GM23338 (cell line): ENCODE measurements at regions not wholly inside any gene's neighbourhood (a gene's known extent, or its start where the extent isn't known, plus 50 kb on each side); places are given as distances from the start of the nearest gene placed in this dataset.

Experiments used
- ATAC-seq: fragments of 200-7000 bp; cut with Tn5 transposase; 3 replicates; pipeline ENCODE4 v1.9.1; 2020
- DNase-seq: peaks from one replicate; pipeline ENCODE4 v3.0.0-alpha.2; 2015; ENCODE audit warnings: low spot score
- H2AFZ ChIP-seq: fragments of 200-600 bp; sonication (generic); 2 replicates; pipeline ENCODE4 v1.8.0; 2016; ENCODE audit warnings: antibody characterized with exemption, mild to moderate bottlenecking, moderate library complexity
- H3F3A ChIP-seq: fragments of 200-600 bp; sonication (generic); replicated peaks from 2 replicates; pipeline ENCODE4 v1.8.0; 2017; ENCODE audit warnings: antibody characterized with exemption, mixed run types, low read depth
- H3K27ac ChIP-seq: fragments of 200-600 bp; sonication (generic); 2 replicates; pipeline ENCODE4 v1.6.1; 2016; ENCODE audit warnings: low read depth
- H3K27me3 ChIP-seq: fragments of 200-600 bp; sonication (generic); 2 replicates; pipeline ENCODE4 v1.8.0; 2016; ENCODE audit warnings: mild to moderate bottlenecking, mixed run types, moderate library complexity; ENCODE audit not compliant: insufficient read depth
- H3K36me3 ChIP-seq: fragments of 200-600 bp; sonication (generic); 2 replicates; pipeline ENCODE4 v1.8.0; 2016; ENCODE audit warnings: mild to moderate bottlenecking; ENCODE audit not compliant: insufficient read depth
- H3K4me1 ChIP-seq: fragments of 200-600 bp; sonication (generic); 2 replicates; pipeline ENCODE4 v1.8.0; 2016; ENCODE audit warnings: mild to moderate bottlenecking, moderate library complexity; ENCODE audit not compliant: insufficient read depth
- H3K4me2 ChIP-seq: fragments of 200-600 bp; sonication (generic); 2 replicates; pipeline ENCODE4 v1.7.1; 2017; ENCODE audit warnings: mixed run types
- H3K4me3 ChIP-seq: fragments of 200-600 bp; sonication (generic); 2 replicates; pipeline ENCODE4 v1.6.1; 2016; ENCODE audit warnings: mixed run types
- H3K79me2 ChIP-seq: fragments of 200-600 bp; sonication (generic); replicated peaks from 2 replicates; pipeline ENCODE4 v1.8.0; 2017; ENCODE audit warnings: mild to moderate bottlenecking; ENCODE audit not compliant: insufficient read depth
- H3K9me2 ChIP-seq: fragments of 200-600 bp; sonication (generic); 2 replicates; pipeline ENCODE4 v1.8.0; 2017; ENCODE audit not compliant: insufficient read depth
- H4K20me1 ChIP-seq: fragments of 200-600 bp; sonication (generic); replicated peaks from 2 replicates; pipeline ENCODE4 v1.8.0; 2017; ENCODE audit warnings: mild to moderate bottlenecking; ENCODE audit not compliant: insufficient read depth
- H3K27ac Mint-ChIP-seq: 2 replicates; pipeline ENCODE4 v1.8.0; 2020; ENCODE audit warnings: inconsistent platforms, mild to moderate bottlenecking, moderate library complexity, mixed read lengths
- H3K27me3 Mint-ChIP-seq: 3 replicates; pipeline ENCODE4 v1.8.0; 2022; ENCODE audit warnings: low read depth, mild to moderate bottlenecking, moderate library complexity, mixed read lengths, inconsistent platforms; ENCODE audit not compliant: insufficient read depth, poor library complexity
- H3K36me3 Mint-ChIP-seq: 3 replicates; pipeline ENCODE4 v1.8.0; 2021; ENCODE audit warnings: low read depth, mild to moderate bottlenecking, inconsistent platforms, moderate library complexity, mixed read lengths
- H3K4me1 Mint-ChIP-seq: 3 replicates; pipeline ENCODE4 v1.8.0; 2020; ENCODE audit warnings: mild to moderate bottlenecking, inconsistent platforms, mixed read lengths
- H3K4me3 Mint-ChIP-seq: 3 replicates; pipeline ENCODE4 v1.8.0; 2021; ENCODE audit warnings: moderate library complexity, mild to moderate bottlenecking, inconsistent platforms, mixed read lengths
- H3K9me3 Mint-ChIP-seq: 3 replicates; pipeline ENCODE4 v1.8.0; 2020; ENCODE audit warnings: moderate library complexity, mild to moderate bottlenecking, inconsistent platforms, mixed read lengths
- CREB1 ChIP-seq: fragments of 250-450 bp; sonication (Bioruptor Pico); IDR thresholded peaks from 2 replicates; pipeline ENCODE4 v1.5.0; 2020; ENCODE audit warnings: low read depth, mild to moderate bottlenecking, moderate library complexity
- EZH2 ChIP-seq: fragments of 200-600 bp; sonication (generic); IDR thresholded peaks from one replicate; pipeline ENCODE4 v1.8.0; 2017; ENCODE audit warnings: antibody characterized with exemption, mild to moderate bottlenecking, low read depth; ENCODE audit not compliant: unreplicated experiment
- EZH2phosphoT487 ChIP-seq: fragments of 200-600 bp; sonication (generic); IDR thresholded peaks from one replicate; pipeline ENCODE4 v1.8.1; 2018; ENCODE audit warnings: antibody characterized with exemption; ENCODE audit not compliant: unreplicated experiment
- JUNB ChIP-seq: IDR thresholded peaks from one replicate; pipeline ENCODE4 v1.6.1; 2016; ENCODE audit warnings: antibody characterized with exemption; ENCODE audit not compliant: unreplicated experiment
- NANOG ChIP-seq: IDR thresholded peaks from 2 replicates; pipeline ENCODE4 v1.6.1; 2016; ENCODE audit warnings: antibody characterized with exemption, borderline replicate concordance
- STAT1 ChIP-seq: IDR thresholded peaks from one replicate; pipeline ENCODE4 v1.6.1; 2016; ENCODE audit warnings: antibody characterized with exemption; ENCODE audit not compliant: unreplicated experiment
- ZNF114 ChIP-seq: fragments of 250-450 bp; sonication (Bioruptor Pico); IDR thresholded peaks from 2 replicates; pipeline ENCODE4 v1.5.0; 2020; ENCODE audit warnings: mild to moderate bottlenecking, moderate library complexity
- TF ChIP-seq, protein P1 (sequence below): IDR thresholded peaks from one replicate; pipeline ENCODE4 v1.6.1; 2018; ENCODE audit warnings: antibody characterized with exemption; ENCODE audit not compliant: unreplicated experiment
- TF ChIP-seq, protein P2 (sequence below): fragments of 250-450 bp; sonication (Bioruptor Pico); IDR thresholded peaks from 2 replicates; pipeline ENCODE4 v1.5.0; 2020; ENCODE audit warnings: mild to moderate bottlenecking, moderate library complexity
- TF ChIP-seq, protein P3 (sequence below), 2 experiments: fragments of 200-600 bp in 1 of 2; sonication (generic) in 1 of 2; conservative IDR thresholded peaks; 2 replicates each; pipeline versions ENCODE4 v1.5.1 to v1.6.1; 2016 to 2017; ENCODE audit warnings: antibody characterized with exemption in 2 of 2, low read depth in 2 of 2, mild to moderate bottlenecking in 2 of 2, moderate library complexity in 1 of 2
- TF ChIP-seq, protein P4 (sequence below): IDR thresholded peaks from 2 replicates; pipeline ENCODE4 v1.6.1; 2016; ENCODE audit warnings: antibody characterized with exemption

DNA sequence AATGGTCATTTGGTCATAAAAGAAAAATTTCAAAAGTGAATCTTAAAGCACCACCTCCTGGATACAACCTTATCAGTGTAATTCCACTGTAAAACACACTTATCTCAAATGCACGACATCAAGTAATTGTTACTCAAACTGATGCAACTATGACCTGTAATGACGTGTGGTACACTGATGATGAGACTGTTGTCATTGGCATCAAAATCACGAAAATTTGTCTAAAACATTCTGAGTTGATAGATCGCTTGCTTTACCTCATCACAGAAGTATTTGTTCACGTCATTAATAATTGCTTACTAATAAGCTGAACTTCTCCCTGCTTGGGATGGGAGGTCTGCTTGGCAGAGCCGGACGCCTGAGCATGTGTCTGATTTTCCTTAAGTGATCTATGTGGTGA is 221.8 kb upstream of the KLF6 start:
- H3K27ac Mint-ChIP-seq, result no peak overlapping the region
- H3K4me3 Mint-ChIP-seq, result no peak overlapping the region
- H3K4me1 Mint-ChIP-seq, result peaks cover 17% of the 10 kb centered on the region
- Histone ChIP-seq H3K4me1 (peaks cover 6% of the 10 kb centered on the region), H3K27me3 (no peaks in the 10 kb centered on the region), H4K20me1 (no peaks in the 10 kb centered on the region), H3K4me2 (no peak overlapping the region), H3K27ac (no peak overlapping the region), H3F3A (no peaks in the 10 kb centered on the region), H3K9me2 (peaks cover 4% of the 10 kb centered on the region), H3K79me2 (no peaks in the 10 kb centered on the region), H3K36me3 (no peaks in the 10 kb centered on the region), H2AFZ (no peak overlapping the region), H3K4me3 (no peak overlapping the region)
- no peaks in the 10 kb centered on the region for H3K36me3 Mint-ChIP-seq
- H3K9me3 Mint-ChIP-seq, result no peaks in the 10 kb centered on the region
- ATAC-seq, result no peak
- peaks cover 4% of the 10 kb centered on the region for H3K27me3 Mint-ChIP-seq
- DNase-seq, result no peak
- TF ChIP-seq JUNB (no peak), ZNF114 (CRISPR knock-in tag) (no peak), EZH2phosphoT487 (no peak), CREB1 (CRISPR knock-in tag) (no peak), EZH2 (no peak), NANOG (no peak), STAT1 (no peak)
- TF ChIP-seq, protein P1, sequence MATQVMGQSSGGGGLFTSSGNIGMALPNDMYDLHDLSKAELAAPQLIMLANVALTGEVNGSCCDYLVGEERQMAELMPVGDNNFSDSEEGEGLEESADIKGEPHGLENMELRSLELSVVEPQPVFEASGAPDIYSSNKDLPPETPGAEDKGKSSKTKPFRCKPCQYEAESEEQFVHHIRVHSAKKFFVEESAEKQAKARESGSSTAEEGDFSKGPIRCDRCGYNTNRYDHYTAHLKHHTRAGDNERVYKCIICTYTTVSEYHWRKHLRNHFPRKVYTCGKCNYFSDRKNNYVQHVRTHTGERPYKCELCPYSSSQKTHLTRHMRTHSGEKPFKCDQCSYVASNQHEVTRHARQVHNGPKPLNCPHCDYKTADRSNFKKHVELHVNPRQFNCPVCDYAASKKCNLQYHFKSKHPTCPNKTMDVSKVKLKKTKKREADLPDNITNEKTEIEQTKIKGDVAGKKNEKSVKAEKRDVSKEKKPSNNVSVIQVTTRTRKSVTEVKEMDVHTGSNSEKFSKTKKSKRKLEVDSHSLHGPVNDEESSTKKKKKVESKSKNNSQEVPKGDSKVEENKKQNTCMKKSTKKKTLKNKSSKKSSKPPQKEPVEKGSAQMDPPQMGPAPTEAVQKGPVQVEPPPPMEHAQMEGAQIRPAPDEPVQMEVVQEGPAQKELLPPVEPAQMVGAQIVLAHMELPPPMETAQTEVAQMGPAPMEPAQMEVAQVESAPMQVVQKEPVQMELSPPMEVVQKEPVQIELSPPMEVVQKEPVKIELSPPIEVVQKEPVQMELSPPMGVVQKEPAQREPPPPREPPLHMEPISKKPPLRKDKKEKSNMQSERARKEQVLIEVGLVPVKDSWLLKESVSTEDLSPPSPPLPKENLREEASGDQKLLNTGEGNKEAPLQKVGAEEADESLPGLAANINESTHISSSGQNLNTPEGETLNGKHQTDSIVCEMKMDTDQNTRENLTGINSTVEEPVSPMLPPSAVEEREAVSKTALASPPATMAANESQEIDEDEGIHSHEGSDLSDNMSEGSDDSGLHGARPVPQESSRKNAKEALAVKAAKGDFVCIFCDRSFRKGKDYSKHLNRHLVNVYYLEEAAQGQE, result no peak
- TF ChIP-seq, protein P2, sequence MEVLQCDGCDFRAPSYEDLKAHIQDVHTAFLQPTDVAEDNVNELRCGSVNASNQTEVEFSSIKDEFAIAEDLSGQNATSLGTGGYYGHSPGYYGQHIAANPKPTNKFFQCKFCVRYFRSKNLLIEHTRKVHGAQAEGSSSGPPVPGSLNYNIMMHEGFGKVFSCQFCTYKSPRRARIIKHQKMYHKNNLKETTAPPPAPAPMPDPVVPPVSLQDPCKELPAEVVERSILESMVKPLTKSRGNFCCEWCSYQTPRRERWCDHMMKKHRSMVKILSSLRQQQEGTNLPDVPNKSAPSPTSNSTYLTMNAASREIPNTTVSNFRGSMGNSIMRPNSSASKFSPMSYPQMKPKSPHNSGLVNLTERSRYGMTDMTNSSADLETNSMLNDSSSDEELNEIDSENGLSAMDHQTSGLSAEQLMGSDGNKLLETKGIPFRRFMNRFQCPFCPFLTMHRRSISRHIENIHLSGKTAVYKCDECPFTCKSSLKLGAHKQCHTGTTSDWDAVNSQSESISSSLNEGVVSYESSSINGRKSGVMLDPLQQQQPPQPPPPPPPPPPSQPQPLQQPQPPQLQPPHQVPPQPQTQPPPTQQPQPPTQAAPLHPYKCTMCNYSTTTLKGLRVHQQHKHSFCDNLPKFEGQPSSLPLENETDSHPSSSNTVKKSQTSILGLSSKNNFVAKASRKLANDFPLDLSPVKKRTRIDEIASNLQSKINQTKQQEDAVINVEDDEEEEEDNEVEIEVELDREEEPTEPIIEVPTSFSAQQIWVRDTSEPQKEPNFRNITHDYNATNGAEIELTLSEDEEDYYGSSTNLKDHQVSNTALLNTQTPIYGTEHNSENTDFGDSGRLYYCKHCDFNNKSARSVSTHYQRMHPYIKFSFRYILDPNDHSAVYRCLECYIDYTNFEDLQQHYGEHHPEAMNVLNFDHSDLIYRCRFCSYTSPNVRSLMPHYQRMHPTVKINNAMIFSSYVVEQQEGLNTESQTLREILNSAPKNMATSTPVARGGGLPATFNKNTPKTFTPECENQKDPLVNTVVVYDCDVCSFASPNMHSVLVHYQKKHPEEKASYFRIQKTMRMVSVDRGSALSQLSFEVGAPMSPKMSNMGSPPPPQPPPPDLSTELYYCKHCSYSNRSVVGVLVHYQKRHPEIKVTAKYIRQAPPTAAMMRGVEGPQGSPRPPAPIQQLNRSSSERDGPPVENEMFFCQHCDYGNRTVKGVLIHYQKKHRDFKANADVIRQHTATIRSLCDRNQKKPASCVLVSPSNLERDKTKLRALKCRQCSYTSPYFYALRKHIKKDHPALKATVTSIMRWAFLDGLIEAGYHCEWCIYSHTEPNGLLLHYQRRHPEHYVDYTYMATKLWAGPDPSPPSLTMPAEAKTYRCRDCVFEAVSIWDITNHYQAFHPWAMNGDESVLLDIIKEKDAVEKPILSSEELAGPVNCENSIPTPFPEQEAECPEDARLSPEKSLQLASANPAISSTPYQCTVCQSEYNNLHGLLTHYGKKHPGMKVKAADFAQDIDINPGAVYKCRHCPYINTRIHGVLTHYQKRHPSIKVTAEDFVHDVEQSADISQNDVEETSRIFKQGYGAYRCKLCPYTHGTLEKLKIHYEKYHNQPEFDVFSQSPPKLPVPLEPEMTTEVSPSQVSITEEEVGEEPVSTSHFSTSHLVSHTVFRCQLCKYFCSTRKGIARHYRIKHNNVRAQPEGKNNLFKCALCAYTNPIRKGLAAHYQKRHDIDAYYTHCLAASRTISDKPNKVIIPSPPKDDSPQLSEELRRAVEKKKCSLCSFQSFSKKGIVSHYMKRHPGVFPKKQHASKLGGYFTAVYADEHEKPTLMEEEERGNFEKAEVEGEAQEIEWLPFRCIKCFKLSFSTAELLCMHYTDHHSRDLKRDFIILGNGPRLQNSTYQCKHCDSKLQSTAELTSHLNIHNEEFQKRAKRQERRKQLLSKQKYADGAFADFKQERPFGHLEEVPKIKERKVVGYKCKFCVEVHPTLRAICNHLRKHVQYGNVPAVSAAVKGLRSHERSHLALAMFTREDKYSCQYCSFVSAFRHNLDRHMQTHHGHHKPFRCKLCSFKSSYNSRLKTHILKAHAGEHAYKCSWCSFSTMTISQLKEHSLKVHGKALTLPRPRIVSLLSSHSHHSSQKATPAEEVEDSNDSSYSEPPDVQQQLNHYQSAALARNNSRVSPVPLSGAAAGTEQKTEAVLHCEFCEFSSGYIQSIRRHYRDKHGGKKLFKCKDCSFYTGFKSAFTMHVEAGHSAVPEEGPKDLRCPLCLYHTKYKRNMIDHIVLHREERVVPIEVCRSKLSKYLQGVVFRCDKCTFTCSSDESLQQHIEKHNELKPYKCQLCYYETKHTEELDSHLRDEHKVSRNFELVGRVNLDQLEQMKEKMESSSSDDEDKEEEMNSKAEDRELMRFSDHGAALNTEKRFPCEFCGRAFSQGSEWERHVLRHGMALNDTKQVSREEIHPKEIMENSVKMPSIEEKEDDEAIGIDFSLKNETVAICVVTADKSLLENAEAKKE (CRISPR knock-in tag), result no peak
- TF ChIP-seq, protein P3, sequence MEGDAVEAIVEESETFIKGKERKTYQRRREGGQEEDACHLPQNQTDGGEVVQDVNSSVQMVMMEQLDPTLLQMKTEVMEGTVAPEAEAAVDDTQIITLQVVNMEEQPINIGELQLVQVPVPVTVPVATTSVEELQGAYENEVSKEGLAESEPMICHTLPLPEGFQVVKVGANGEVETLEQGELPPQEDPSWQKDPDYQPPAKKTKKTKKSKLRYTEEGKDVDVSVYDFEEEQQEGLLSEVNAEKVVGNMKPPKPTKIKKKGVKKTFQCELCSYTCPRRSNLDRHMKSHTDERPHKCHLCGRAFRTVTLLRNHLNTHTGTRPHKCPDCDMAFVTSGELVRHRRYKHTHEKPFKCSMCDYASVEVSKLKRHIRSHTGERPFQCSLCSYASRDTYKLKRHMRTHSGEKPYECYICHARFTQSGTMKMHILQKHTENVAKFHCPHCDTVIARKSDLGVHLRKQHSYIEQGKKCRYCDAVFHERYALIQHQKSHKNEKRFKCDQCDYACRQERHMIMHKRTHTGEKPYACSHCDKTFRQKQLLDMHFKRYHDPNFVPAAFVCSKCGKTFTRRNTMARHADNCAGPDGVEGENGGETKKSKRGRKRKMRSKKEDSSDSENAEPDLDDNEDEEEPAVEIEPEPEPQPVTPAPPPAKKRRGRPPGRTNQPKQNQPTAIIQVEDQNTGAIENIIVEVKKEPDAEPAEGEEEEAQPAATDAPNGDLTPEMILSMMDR (conservative IDR thresholded peaks at IDR 0.05; ENCODE audit: low read depth in 2 of 2), result no peak
- TF ChIP-seq, protein P4, sequence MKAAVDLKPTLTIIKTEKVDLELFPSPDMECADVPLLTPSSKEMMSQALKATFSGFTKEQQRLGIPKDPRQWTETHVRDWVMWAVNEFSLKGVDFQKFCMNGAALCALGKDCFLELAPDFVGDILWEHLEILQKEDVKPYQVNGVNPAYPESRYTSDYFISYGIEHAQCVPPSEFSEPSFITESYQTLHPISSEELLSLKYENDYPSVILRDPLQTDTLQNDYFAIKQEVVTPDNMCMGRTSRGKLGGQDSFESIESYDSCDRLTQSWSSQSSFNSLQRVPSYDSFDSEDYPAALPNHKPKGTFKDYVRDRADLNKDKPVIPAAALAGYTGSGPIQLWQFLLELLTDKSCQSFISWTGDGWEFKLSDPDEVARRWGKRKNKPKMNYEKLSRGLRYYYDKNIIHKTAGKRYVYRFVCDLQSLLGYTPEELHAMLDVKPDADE, result no peak
